ENCODE measurements at regions not wholly inside any gene's neighbourhood (a gene's known extent, or its start where the extent isn't known, plus 50 kb on each side); places are given as distances from the start of the nearest gene placed in this dataset.

DNA sequence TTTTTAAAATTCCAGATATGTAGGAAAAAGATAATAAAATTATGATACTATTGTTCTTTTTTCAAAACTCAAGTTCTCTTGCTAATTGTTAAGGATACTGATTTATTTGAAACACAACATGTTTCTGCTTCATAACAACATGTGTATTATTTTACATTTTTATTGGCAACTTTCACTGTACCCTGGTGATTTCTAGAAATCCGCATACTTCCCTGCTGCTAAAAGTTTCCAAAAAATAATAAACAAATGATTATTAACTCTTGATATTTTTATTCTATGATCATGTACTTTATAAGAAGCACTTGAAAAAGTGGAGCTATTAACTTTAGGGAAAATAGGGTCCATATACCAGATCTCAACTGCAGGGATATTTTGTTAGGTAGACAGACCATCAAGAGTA, 71.2 kb upstream of the HCCS start:
- DNase-seq: no peak
- no peaks in the 10 kb centered on the region for H3K9me3 ChIP-seq (replicated peaks; ENCODE audit: insufficient read depth, low read length)
- H3K79me2 ChIP-seq (ENCODE audit: low read length): no peaks in the 10 kb centered on the region
- no peak overlapping the region for H3K27ac ChIP-seq (ENCODE audit: low read length)
- no peak overlapping the region for H3K9ac ChIP-seq (ENCODE audit: low read length)
- no peaks in the 10 kb centered on the region for H3K27me3 ChIP-seq (replicated peaks; ENCODE audit: insufficient read depth, low read length)
- H3K4me1 ChIP-seq (ENCODE audit: low read length): no peaks in the 10 kb centered on the region
- H4K20me1 ChIP-seq (ENCODE audit: insufficient read depth, low read length): no peaks in the 10 kb centered on the region
- no peak overlapping the region for H3K4me2 ChIP-seq (ENCODE audit: low read depth, low read length)
- no peak overlapping the region for H3K4me3 ChIP-seq (ENCODE audit: low read length)
- TF ChIP-seq EZH2phosphoT487 (IDR thresholded peaks at IDR 0.05; ENCODE audit: low read length) (no peak), CTCF (IDR thresholded peaks at IDR 0.05; ENCODE audit: low read length) (no peak), EZH2 (optimal IDR thresholded peaks at IDR 0.05; ENCODE audit: low read depth, low read length) (no peak)
- H3K9me2 ChIP-seq (replicated peaks; ENCODE audit: insufficient read depth, low read length): no peaks in the 10 kb centered on the region
- H3F3A ChIP-seq (ENCODE audit: insufficient read depth, low read length): no peaks in the 10 kb centered on the region
- no peaks in the 10 kb centered on the region for H3K36me3 ChIP-seq (replicated peaks; ENCODE audit: insufficient read depth, low read length)
- H2AFZ ChIP-seq (ENCODE audit: low read length): no peak overlapping the region

- no peak overlapping the region for H3K27ac ChIP-seq (ENCODE audit: low read length)
- no peak overlapping the region for H3K4me3 ChIP-seq (ENCODE audit: low read length)
- no peak overlapping the region for H3K4me2 ChIP-seq (ENCODE audit: low read depth, low read length)
- no peaks in the 10 kb centered on the region for H3K9me3 ChIP-seq (replicated peaks; ENCODE audit: insufficient read depth, low read length)
- no peak for DNase-seq
- no peaks in the 10 kb centered on the region for H3K79me2 ChIP-seq (ENCODE audit: low read length)
- H2AFZ ChIP-seq (ENCODE audit: low read length): no peak overlapping the region
- H3F3A ChIP-seq (ENCODE audit: insufficient read depth, low read length): no peaks in the 10 kb centered on the region
- H3K36me3 ChIP-seq (replicated peaks; ENCODE audit: insufficient read depth, low read length): no peaks in the 10 kb centered on the region
- H3K4me1 ChIP-seq (ENCODE audit: low read length): no peaks in the 10 kb centered on the region
- H3K9ac ChIP-seq (ENCODE audit: low read length): no peak overlapping the region
- H4K20me1 ChIP-seq (ENCODE audit: insufficient read depth, low read length): no peaks in the 10 kb centered on the region
- TF ChIP-seq EZH2phosphoT487 (IDR thresholded peaks at IDR 0.05; ENCODE audit: low read length) (no peak), EZH2 (optimal IDR thresholded peaks at IDR 0.05; ENCODE audit: low read depth, low read length) (no peak)
- H3K9me2 ChIP-seq (replicated peaks; ENCODE audit: insufficient read depth, low read length): no peaks in the 10 kb centered on the region
- no peaks in the 10 kb centered on the region for H3K27me3 ChIP-seq (replicated peaks; ENCODE audit: insufficient read depth, low read length)
These were observed 70.7 kb upstream of the HCCS start for GRCh38 chrX:11040405-11040804.

GRCh38 chrX:11040996-11041395, 70.1 kb upstream of the HCCS start:
- Histone ChIP-seq H3K9me2 (replicated peaks; ENCODE audit: insufficient read depth, low read length) (no peaks in the 10 kb centered on the region), H4K20me1 (ENCODE audit: insufficient read depth, low read length) (no peaks in the 10 kb centered on the region), H3K4me3 (ENCODE audit: low read length) (no peak overlapping the region), H3K9me3 (replicated peaks; ENCODE audit: insufficient read depth, low read length) (no peaks in the 10 kb centered on the region), H3K9ac (ENCODE audit: low read length) (no peak overlapping the region), H3K79me2 (ENCODE audit: low read length) (no peaks in the 10 kb centered on the region), H3K36me3 (replicated peaks; ENCODE audit: insufficient read depth, low read length) (no peaks in the 10 kb centered on the region), H2AFZ (ENCODE audit: low read length) (no peak overlapping the region), H3K4me1 (ENCODE audit: low read length) (no peaks in the 10 kb centered on the region), H3K27ac (ENCODE audit: low read length) (no peak overlapping the region), H3K4me2 (ENCODE audit: low read depth, low read length) (no peak overlapping the region), H3F3A (ENCODE audit: insufficient read depth, low read length) (no peaks in the 10 kb centered on the region), H3K27me3 (replicated peaks; ENCODE audit: insufficient read depth, low read length) (no peaks in the 10 kb centered on the region)
- no peak for DNase-seq
- no peak for TF ChIP-seq CTCF (IDR thresholded peaks at IDR 0.05; ENCODE audit: low read length)
- TF ChIP-seq EZH2 (optimal IDR thresholded peaks at IDR 0.05; ENCODE audit: low read depth, low read length): no peak
- no peak for TF ChIP-seq EZH2phosphoT487 (IDR thresholded peaks at IDR 0.05; ENCODE audit: low read length)

- Histone ChIP-seq H3K27me3 (replicated peaks; ENCODE audit: insufficient read depth, low read length) (no peaks in the 10 kb centered on the region), H3F3A (ENCODE audit: insufficient read depth, low read length) (no peaks in the 10 kb centered on the region), H3K4me2 (ENCODE audit: low read depth, low read length) (no peak overlapping the region), H3K9me3 (replicated peaks; ENCODE audit: insufficient read depth, low read length) (no peaks in the 10 kb centered on the region), H3K36me3 (replicated peaks; ENCODE audit: insufficient read depth, low read length) (no peaks in the 10 kb centered on the region), H4K20me1 (ENCODE audit: insufficient read depth, low read length) (no peaks in the 10 kb centered on the region), H3K9ac (ENCODE audit: low read length) (no peak overlapping the region), H3K9me2 (replicated peaks; ENCODE audit: insufficient read depth, low read length) (no peaks in the 10 kb centered on the region), H3K4me1 (ENCODE audit: low read length) (no peaks in the 10 kb centered on the region), H3K4me3 (ENCODE audit: low read length) (no peak overlapping the region), H2AFZ (ENCODE audit: low read length) (no peak overlapping the region), H3K79me2 (ENCODE audit: low read length) (no peaks in the 10 kb centered on the region), H3K27ac (ENCODE audit: low read length) (no peak overlapping the region)
- DNase-seq: no peak
- no peak for TF ChIP-seq EZH2 (optimal IDR thresholded peaks at IDR 0.05; ENCODE audit: low read depth, low read length)
- no peak for TF ChIP-seq EZH2phosphoT487 (IDR thresholded peaks at IDR 0.05; ENCODE audit: low read length)
- TF ChIP-seq CTCF (IDR thresholded peaks at IDR 0.05; ENCODE audit: low read length): no peak
These were observed 61.1 kb upstream of the HCCS start for GRCh38 chrX:11050013-11050412.
